ENCODE measurements at regions not wholly inside any gene's neighbourhood (a gene's known extent, or its start where the extent isn't known, plus 50 kb on each side); places are given as distances from the start of the nearest gene placed in this dataset.

- WGBS (ENCODE audit: insufficient coverage, low coverage, missing lambda C conversion rate): 16% methylated on average over 10 of the region's 10 CpGs
- Histone ChIP-seq H3K27ac (ENCODE audit: extremely low read depth, low read depth, low read length) (no peak overlapping the region), H3K27me3 (ENCODE audit: control insufficient read depth in 2 of 2, insufficient read depth in 2 of 2, low read length in 2 of 2) (peaks cover 18 to 28% of the 10 kb centered on the region in 2 experiments), H4K20me1 (replicated peaks; ENCODE audit: control insufficient read depth, insufficient read depth, low read length) (peaks cover 30% of the 10 kb centered on the region), H2AFZ (ENCODE audit: low read depth, low read length) (no peak overlapping the region), H3K4me3 (no peak overlapping the region), H3K9ac (ENCODE audit: insufficient read depth in 1 of 2, low read depth in 2 of 2, low read length in 2 of 2) (no peak overlapping the region), H3K9me1 (ENCODE audit: control insufficient read depth, insufficient read depth, low read length) (no peaks in the 10 kb centered on the region), H3K9me3 (replicated peaks; ENCODE audit: control insufficient read depth, insufficient read depth, low read depth, low read length) (no peaks in the 10 kb centered on the region), H3K79me2 (ENCODE audit: control insufficient read depth, insufficient read depth, low read length) (peaks cover 2% of the 10 kb centered on the region; the same call in 1 of the 3 replicates), H3K4me1 (replicated peaks in 1 of 2; ENCODE audit: control insufficient read depth in 2 of 2, insufficient read depth in 2 of 2, low read length in 2 of 2) (peaks cover 19 to 31% of the 10 kb centered on the region in 2 experiments; a peak in 4 of 5 replicates), H3K36me3 (ENCODE audit: control insufficient read depth, insufficient read depth, low read length) (no peaks in the 10 kb centered on the region), H3K4me2 (ENCODE audit: insufficient read depth, low read length) (no peak overlapping the region)
- FAIRE-seq (peak; percentile 56), DNase-seq (ENCODE audit: extremely low read depth in 1 of 4, low spot score in 3 of 4) (peak; percentile 66 to 95 (median 79)), ATAC-seq (0 out of 3 replicates have a peak, but pooled peaks have one; percentile 7)
- in situ Hi-C loops (cut with MboI): no loop called here
- ChIA-PET CTCF (ENCODE audit: low intra/inter-chr PET ratio) (no interaction called here), POLR2A (interaction anchor here (1.0 to 2.2 kb wide), 14 partner anchors 9 to 109 kb away, joined by 3 to 7 read pairs (median 4); no protein-coding TSS in a partner anchor)
- TF ChIP-seq HOMEZ (CRISPR knock-in tag; IDR thresholded peaks at IDR 0.05): no peak
- no peak for TF ChIP-seq LARP7 (IDR thresholded peaks at IDR 0.05)
- no peak for TF ChIP-seq ZNF282 (CRISPR knock-in tag; IDR thresholded peaks at IDR 0.05)
- no peak for TF ChIP-seq ELF2 (CRISPR knock-in tag; IDR thresholded peaks at IDR 0.05)
- no peak for TF ChIP-seq NELFE (IDR thresholded peaks at IDR 0.05; ENCODE audit: insufficient read depth, insufficient read length)
- TF ChIP-seq E2F1 (CRISPR knock-in tag; IDR thresholded peaks at IDR 0.05): peak; percentile 37; the same call in 1 of the 2 replicates
- no TSS peak for BruUV-seq (replicated peaks)
- intact Hi-C loops (cut with micrococcal nuclease): loop anchor here (5.0 kb wide), 2 partner anchors 48 to 78 kb away; no protein-coding TSS in a partner anchor
Measured at GRCh38 chr13:107864543-107865317, 350.6 kb downstream of the LIG4 start.

Measured in K562 (cell line).